ENCODE measurements at regions not wholly inside any gene's neighbourhood (a gene's known extent, or its start where the extent isn't known, plus 50 kb on each side); places are given as distances from the start of the nearest gene placed in this dataset.
"Not testable (repeated sequence)": the region's sequence is repeated elsewhere in the genome, so short reads cannot be mapped to it uniquely, and the experiment has no call there.

GRCh38 chr13:61878565-61878964 lies 462.9 kb upstream of the PCDH20 start:
- H3K27ac ChIP-seq (ENCODE audit: low read depth, low read length); H3K36me3 ChIP-seq (ENCODE audit: control insufficient read depth in 5 of 5, insufficient read depth in 5 of 5, low read length in 5 of 5); H3K4me1 ChIP-seq (ENCODE audit: control insufficient read depth in 5 of 5, insufficient read depth in 5 of 5, low read length in 5 of 5); H3K4me3 ChIP-seq (ENCODE audit: low read depth in 1 of 5, low read length in 5 of 5); H3K9ac ChIP-seq (ENCODE audit: low read length in 5 of 5); H3K27me3 ChIP-seq (ENCODE audit: control insufficient read depth in 5 of 5, insufficient read depth in 4 of 5, low read length in 5 of 5): not testable (repeated sequence)
- H3K9me3 ChIP-seq (ENCODE audit: control insufficient read depth in 5 of 5, low read length in 5 of 5): peaks cover 0 to 27% (median 20%) of the 10 kb centered on the region in 5 donors

- no peaks in the 10 kb centered on the region for H3K36me3 ChIP-seq (ENCODE audit: control insufficient read depth in 5 of 5, insufficient read depth in 5 of 5, low read length in 5 of 5)
- H3K27ac ChIP-seq (ENCODE audit: low read depth, low read length): no peak overlapping the region
- no peaks in the 10 kb centered on the region for H3K4me1 ChIP-seq (ENCODE audit: control insufficient read depth in 5 of 5, insufficient read depth in 5 of 5, low read length in 5 of 5)
- H3K27me3 ChIP-seq (ENCODE audit: control insufficient read depth in 5 of 5, insufficient read depth in 4 of 5, low read length in 5 of 5): no peaks in the 10 kb centered on the region
- H3K9ac ChIP-seq (ENCODE audit: low read length in 5 of 5): no peak overlapping the region
- H3K4me3 ChIP-seq (ENCODE audit: low read depth in 1 of 5, low read length in 5 of 5): no peak overlapping the region
- peaks cover 0 to 27% (median 20%) of the 10 kb centered on the region in 5 donors for H3K9me3 ChIP-seq (ENCODE audit: control insufficient read depth in 5 of 5, low read length in 5 of 5)
Observed at GRCh38 chr13:61874970-61875579, 459.4 kb upstream of the PCDH20 start.

GRCh38 chr13:61873717-61874116 lies 458.1 kb upstream of the PCDH20 start:
- H3K9ac ChIP-seq (ENCODE audit: low read length in 5 of 5): no peak overlapping the region
- no peaks in the 10 kb centered on the region for H3K27me3 ChIP-seq (ENCODE audit: control insufficient read depth in 5 of 5, insufficient read depth in 4 of 5, low read length in 5 of 5)
- H3K36me3 ChIP-seq (ENCODE audit: control insufficient read depth in 5 of 5, insufficient read depth in 5 of 5, low read length in 5 of 5): no peaks in the 10 kb centered on the region
- no peaks in the 10 kb centered on the region for H3K4me1 ChIP-seq (ENCODE audit: control insufficient read depth in 5 of 5, insufficient read depth in 5 of 5, low read length in 5 of 5)
- no peak overlapping the region for H3K4me3 ChIP-seq (ENCODE audit: low read depth in 1 of 5, low read length in 5 of 5)
- no peak overlapping the region for H3K27ac ChIP-seq (ENCODE audit: low read depth, low read length)
- peaks cover 0 to 22% (median 16%) of the 10 kb centered on the region in 5 donors for H3K9me3 ChIP-seq (ENCODE audit: control insufficient read depth in 5 of 5, low read length in 5 of 5)

GRCh38 chr13:61857198-61857597 lies 441.5 kb upstream of the PCDH20 start:
- Histone ChIP-seq H3K4me3 (ENCODE audit: low read depth in 1 of 5, low read length in 5 of 5) (no peak overlapping the region), H3K4me1 (ENCODE audit: control insufficient read depth in 5 of 5, insufficient read depth in 5 of 5, low read length in 5 of 5) (no peaks in the 10 kb centered on the region), H3K9ac (ENCODE audit: low read length in 5 of 5) (no peak overlapping the region), H3K27ac (ENCODE audit: low read depth, low read length) (no peak overlapping the region), H3K27me3 (ENCODE audit: control insufficient read depth in 5 of 5, insufficient read depth in 4 of 5, low read length in 5 of 5) (no peaks in the 10 kb centered on the region), H3K9me3 (ENCODE audit: control insufficient read depth in 5 of 5, low read length in 5 of 5) (no peaks in the 10 kb centered on the region), H3K36me3 (ENCODE audit: control insufficient read depth in 5 of 5, insufficient read depth in 5 of 5, low read length in 5 of 5) (no peaks in the 10 kb centered on the region)

- Histone ChIP-seq H3K9me3 (ENCODE audit: control insufficient read depth in 5 of 5, low read length in 5 of 5) (no peaks in the 10 kb centered on the region), H3K27me3 (ENCODE audit: control insufficient read depth in 5 of 5, insufficient read depth in 4 of 5, low read length in 5 of 5) (no peaks in the 10 kb centered on the region), H3K27ac (ENCODE audit: low read depth, low read length) (no peak overlapping the region), H3K4me1 (ENCODE audit: control insufficient read depth in 5 of 5, insufficient read depth in 5 of 5, low read length in 5 of 5) (no peaks in the 10 kb centered on the region), H3K36me3 (ENCODE audit: control insufficient read depth in 5 of 5, insufficient read depth in 5 of 5, low read length in 5 of 5) (no peaks in the 10 kb centered on the region), H3K4me3 (ENCODE audit: low read depth in 1 of 5, low read length in 5 of 5) (no peak overlapping the region), H3K9ac (ENCODE audit: low read length in 5 of 5) (no peak overlapping the region)
Observed at GRCh38 chr13:61852116-61852619, 436.5 kb upstream of the PCDH20 start.

GRCh38 chr13:61850794-61851193 lies 435.1 kb upstream of the PCDH20 start:
- Histone ChIP-seq H3K9ac (ENCODE audit: low read length in 5 of 5) (no peak overlapping the region), H3K36me3 (ENCODE audit: control insufficient read depth in 5 of 5, insufficient read depth in 5 of 5, low read length in 5 of 5) (no peaks in the 10 kb centered on the region), H3K27me3 (ENCODE audit: control insufficient read depth in 5 of 5, insufficient read depth in 4 of 5, low read length in 5 of 5) (no peaks in the 10 kb centered on the region), H3K9me3 (ENCODE audit: control insufficient read depth in 5 of 5, low read length in 5 of 5) (no peaks in the 10 kb centered on the region), H3K27ac (ENCODE audit: low read depth, low read length) (no peak overlapping the region), H3K4me1 (ENCODE audit: control insufficient read depth in 5 of 5, insufficient read depth in 5 of 5, low read length in 5 of 5) (no peaks in the 10 kb centered on the region), H3K4me3 (ENCODE audit: low read depth in 1 of 5, low read length in 5 of 5) (no peak overlapping the region)

- Histone ChIP-seq H3K36me3 (ENCODE audit: control insufficient read depth in 5 of 5, insufficient read depth in 5 of 5, low read length in 5 of 5) (no peaks in the 10 kb centered on the region), H3K27ac (ENCODE audit: low read depth, low read length) (no peak overlapping the region), H3K4me1 (ENCODE audit: control insufficient read depth in 5 of 5, insufficient read depth in 5 of 5, low read length in 5 of 5) (no peaks in the 10 kb centered on the region), H3K9me3 (ENCODE audit: control insufficient read depth in 5 of 5, low read length in 5 of 5) (no peaks in the 10 kb centered on the region), H3K4me3 (ENCODE audit: low read depth in 1 of 5, low read length in 5 of 5) (no peak overlapping the region), H3K27me3 (ENCODE audit: control insufficient read depth in 5 of 5, insufficient read depth in 4 of 5, low read length in 5 of 5) (no peaks in the 10 kb centered on the region), H3K9ac (ENCODE audit: low read length in 5 of 5) (no peak overlapping the region)
Observed at GRCh38 chr13:61838568-61838967, 422.9 kb upstream of the PCDH20 start.

GRCh38 chr13:61833228-61833627 lies 417.6 kb upstream of the PCDH20 start:
- H3K4me3 ChIP-seq (ENCODE audit: low read depth in 1 of 5, low read length in 5 of 5): no peak overlapping the region
- no peak overlapping the region for H3K27ac ChIP-seq (ENCODE audit: low read depth, low read length)
- H3K36me3 ChIP-seq (ENCODE audit: control insufficient read depth in 5 of 5, insufficient read depth in 5 of 5, low read length in 5 of 5): no peaks in the 10 kb centered on the region
- no peaks in the 10 kb centered on the region for H3K9me3 ChIP-seq (ENCODE audit: control insufficient read depth in 5 of 5, low read length in 5 of 5)
- H3K27me3 ChIP-seq (ENCODE audit: control insufficient read depth in 5 of 5, insufficient read depth in 4 of 5, low read length in 5 of 5): no peaks in the 10 kb centered on the region
- peaks cover 0 to 3% (median 0%) of the 10 kb centered on the region in 5 donors for H3K4me1 ChIP-seq (ENCODE audit: control insufficient read depth in 5 of 5, insufficient read depth in 5 of 5, low read length in 5 of 5)
- H3K9ac ChIP-seq (ENCODE audit: low read length in 5 of 5): no peak overlapping the region

GRCh38 chr13:61831026-61831425 lies 415.4 kb upstream of the PCDH20 start:
- H3K4me3 ChIP-seq (ENCODE audit: low read depth in 1 of 5, low read length in 5 of 5): no peak overlapping the region
- H3K27ac ChIP-seq (ENCODE audit: low read depth, low read length): no peak overlapping the region
- H3K27me3 ChIP-seq (ENCODE audit: control insufficient read depth in 5 of 5, insufficient read depth in 4 of 5, low read length in 5 of 5): no peaks in the 10 kb centered on the region
- H3K36me3 ChIP-seq (ENCODE audit: control insufficient read depth in 5 of 5, insufficient read depth in 5 of 5, low read length in 5 of 5): no peaks in the 10 kb centered on the region
- no peaks in the 10 kb centered on the region for H3K9me3 ChIP-seq (ENCODE audit: control insufficient read depth in 5 of 5, low read length in 5 of 5)
- H3K9ac ChIP-seq (ENCODE audit: low read length in 5 of 5): no peak overlapping the region
- peaks cover 0 to 3% (median 0%) of the 10 kb centered on the region in 5 donors for H3K4me1 ChIP-seq (ENCODE audit: control insufficient read depth in 5 of 5, insufficient read depth in 5 of 5, low read length in 5 of 5)

GRCh38 chr13:61830475-61830874 lies 414.8 kb upstream of the PCDH20 start:
- H3K9me3 ChIP-seq (ENCODE audit: control insufficient read depth in 5 of 5, low read length in 5 of 5): no peaks in the 10 kb centered on the region
- no peak overlapping the region for H3K9ac ChIP-seq (ENCODE audit: low read length in 5 of 5)
- H3K36me3 ChIP-seq (ENCODE audit: control insufficient read depth in 5 of 5, insufficient read depth in 5 of 5, low read length in 5 of 5): no peaks in the 10 kb centered on the region
- no peaks in the 10 kb centered on the region for H3K27me3 ChIP-seq (ENCODE audit: control insufficient read depth in 5 of 5, insufficient read depth in 4 of 5, low read length in 5 of 5)
- H3K4me3 ChIP-seq (ENCODE audit: low read depth in 1 of 5, low read length in 5 of 5): no peak overlapping the region
- peaks cover 0 to 3% (median 0%) of the 10 kb centered on the region in 5 donors for H3K4me1 ChIP-seq (ENCODE audit: control insufficient read depth in 5 of 5, insufficient read depth in 5 of 5, low read length in 5 of 5)
- H3K27ac ChIP-seq (ENCODE audit: low read depth, low read length): no peak overlapping the region
